GM06990 (cell line): ENCODE measurements at regions not wholly inside any gene's neighbourhood (a gene's known extent, or its start where the extent isn't known, plus 50 kb on each side); places are given as distances from the start of the nearest gene placed in this dataset.

Source experiments
- DNase-seq: peaks from one replicate; pipeline ENCODE4 v3.0.0-alpha.2; 2011; ENCODE audit not compliant: insufficient read length; ENCODE audit errors: extremely low read depth
- H3K27me3 ChIP-seq: replicated peaks from 2 replicates; pipeline ENCODE4 v1.6.0; 2011; ENCODE audit warnings: low read length; ENCODE audit not compliant: control insufficient read depth, insufficient read depth
- H3K36me3 ChIP-seq: 2 replicates; pipeline ENCODE4 v1.5.1; 2011; ENCODE audit warnings: low read length; ENCODE audit not compliant: control insufficient read depth, insufficient read depth
- H3K4me3 ChIP-seq: replicated peaks from 2 replicates; pipeline ENCODE4 v1.5.1; 2011; ENCODE audit warnings: low read depth, mild to moderate bottlenecking, control low read depth, low read length
- CTCF ChIP-seq: IDR thresholded peaks from 2 replicates; pipeline ENCODE4 v1.5.1; 2011; ENCODE audit warnings: low read length, control low read depth, mild to moderate bottlenecking, inconsistent platforms; ENCODE audit not compliant: insufficient read depth, poor library complexity, severe bottlenecking

GRCh38 chr11:97786961-97787360, 1233.8 kb upstream of the CNTN5 start:
- no peaks in the 10 kb centered on the region for H3K27me3 ChIP-seq
- TF ChIP-seq CTCF, result no peak
- H3K4me3 ChIP-seq, result no peak overlapping the region
- DNase-seq, result no peak
- H3K36me3 ChIP-seq, result no peaks in the 10 kb centered on the region

- no peak for TF ChIP-seq CTCF
- no peak for DNase-seq
- no peaks in the 10 kb centered on the region for H3K27me3 ChIP-seq
- no peaks in the 10 kb centered on the region for H3K36me3 ChIP-seq
- H3K4me3 ChIP-seq, result no peak overlapping the region
Measured at GRCh38 chr11:97794876-97795275, 1225.9 kb upstream of the CNTN5 start.

- H3K36me3 ChIP-seq, result no peaks in the 10 kb centered on the region
- TF ChIP-seq CTCF, result no peak
- DNase-seq, result no peak
- H3K4me3 ChIP-seq, result no peak overlapping the region
- no peaks in the 10 kb centered on the region for H3K27me3 ChIP-seq
Measured at GRCh38 chr11:97800891-97801290, 1219.9 kb upstream of the CNTN5 start.

GRCh38 chr11:97814325-97814959, 1206.3 kb upstream of the CNTN5 start:
- Histone ChIP-seq H3K36me3 (no peaks in the 10 kb centered on the region), H3K27me3 (no peaks in the 10 kb centered on the region), H3K4me3 (no peak overlapping the region)
- no peak for TF ChIP-seq CTCF
- no peak for DNase-seq

GRCh38 chr11:97815667-97816066, 1205.1 kb upstream of the CNTN5 start:
- H3K4me3 ChIP-seq, result no peak overlapping the region
- DNase-seq, result no peak
- no peak for TF ChIP-seq CTCF
- H3K36me3 ChIP-seq, result no peaks in the 10 kb centered on the region
- no peaks in the 10 kb centered on the region for H3K27me3 ChIP-seq

- no peak for TF ChIP-seq CTCF
- Histone ChIP-seq H3K27me3 (no peaks in the 10 kb centered on the region), H3K36me3 (no peaks in the 10 kb centered on the region), H3K4me3 (no peak overlapping the region)
- DNase-seq, result no peak
Measured at GRCh38 chr11:97832451-97832850, 1188.3 kb upstream of the CNTN5 start.
